HG03558 (cell line): ENCODE measurements at regions not wholly inside any gene's neighbourhood (a gene's known extent, or its start where the extent isn't known, plus 50 kb on each side); places are given as distances from the start of the nearest gene placed in this dataset.
"Not testable (repeated sequence)": the region's sequence is repeated elsewhere in the genome, so short reads cannot be mapped to it uniquely, and the experiment has no call there.

Experiments used
- ATAC-seq: cut with Tn5 transposase; IDR thresholded peaks from one replicate; pipeline ENCODE4 v1.9.1; 2021; ENCODE audit warnings: moderate number of reproducible peaks; ENCODE audit not compliant: unreplicated experiment; ENCODE audit errors: extremely low read depth

DNA sequence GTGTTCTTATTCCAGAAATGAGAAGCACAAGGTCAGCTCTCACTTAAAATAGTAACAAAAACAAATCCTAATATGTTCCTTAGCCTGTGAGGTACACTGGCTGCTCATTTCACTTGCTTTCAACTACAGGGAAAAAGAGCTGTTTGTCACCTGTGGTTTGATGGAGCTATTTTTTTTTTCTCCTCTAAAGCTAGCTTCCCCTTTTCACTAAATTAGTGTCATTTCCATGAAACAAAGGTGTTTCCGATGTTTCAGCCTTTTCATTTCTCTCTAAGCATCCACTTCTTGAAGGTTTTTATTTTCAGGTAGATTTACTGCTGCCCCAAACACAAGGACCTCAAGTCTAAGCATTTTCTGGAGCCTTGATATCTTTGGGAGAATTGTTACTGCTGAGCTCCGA is 148.6 kb downstream of the RBMX2 start:
- no peak for ATAC-seq

DNA sequence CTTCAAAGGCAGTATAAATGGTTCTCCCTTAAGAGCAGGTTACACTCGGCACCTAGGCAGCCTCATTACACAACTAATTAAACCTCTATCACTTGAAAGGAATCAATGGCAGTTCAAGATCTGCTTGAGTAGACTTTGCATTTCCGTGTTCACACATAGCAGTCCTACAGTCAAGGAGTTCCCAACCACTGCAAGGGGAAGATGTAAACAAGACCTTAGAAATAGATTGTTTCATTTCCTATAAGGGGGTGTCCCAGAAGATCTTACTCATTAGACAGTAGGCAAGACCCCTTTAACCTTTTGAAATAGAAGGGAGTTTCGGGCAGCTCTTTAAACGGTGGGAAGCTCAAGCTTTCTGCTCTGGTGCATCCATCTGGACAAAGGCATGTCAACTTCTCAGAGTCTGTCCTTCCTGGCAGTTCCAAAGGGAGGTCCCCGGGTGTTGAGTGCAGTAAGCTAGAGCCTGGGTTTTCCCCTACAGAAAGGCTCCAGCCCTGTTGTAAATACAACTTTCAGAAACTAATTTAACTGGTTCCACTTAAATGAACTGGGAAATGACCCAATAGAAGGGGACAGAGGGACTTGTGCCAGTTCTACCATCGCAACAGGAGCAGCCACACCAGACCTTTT is 150.8 kb downstream of the RBMX2 start:
- ATAC-seq = peak; percentile 47

DNA sequence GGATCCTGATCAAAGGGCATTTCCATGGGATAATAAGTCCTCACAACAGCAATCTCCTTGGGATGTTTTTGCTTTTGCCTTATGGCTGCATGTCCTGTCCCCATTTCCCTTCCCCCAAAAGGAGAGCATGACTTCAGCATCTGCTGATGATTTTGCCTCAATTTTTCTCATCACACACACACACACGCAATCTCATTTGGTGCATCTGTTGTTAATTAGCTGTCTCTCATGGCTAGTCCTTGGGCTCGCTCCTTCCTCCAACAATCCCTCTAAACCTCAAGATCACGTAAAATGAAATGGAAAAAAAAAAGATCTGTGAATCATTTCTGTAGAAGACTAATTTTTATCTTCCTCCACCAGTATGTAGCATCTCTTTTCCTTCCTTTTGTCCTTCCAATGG is 153.6 kb downstream of the RBMX2 start:
- no peak for ATAC-seq

DNA sequence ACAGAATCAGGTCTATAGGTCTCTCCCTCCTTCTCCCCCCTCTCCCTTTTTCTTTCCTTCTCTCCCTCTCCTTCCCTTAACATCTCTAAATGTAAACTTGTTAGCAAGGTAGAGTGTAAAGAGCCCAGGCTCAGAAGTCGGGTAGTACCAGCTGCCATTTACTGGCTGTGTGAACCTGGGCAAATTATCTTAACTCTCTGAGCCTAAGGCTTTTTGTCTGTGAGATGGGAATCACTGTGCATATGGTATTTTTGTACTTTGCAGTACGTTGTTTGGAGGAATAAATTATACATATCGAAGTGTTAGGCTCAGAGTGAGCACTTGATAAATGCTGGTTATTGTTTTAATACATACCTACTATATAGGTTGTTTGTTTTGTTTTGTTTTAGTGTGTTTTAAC is 154.0 kb downstream of the RBMX2 start:
- no peak for ATAC-seq

DNA sequence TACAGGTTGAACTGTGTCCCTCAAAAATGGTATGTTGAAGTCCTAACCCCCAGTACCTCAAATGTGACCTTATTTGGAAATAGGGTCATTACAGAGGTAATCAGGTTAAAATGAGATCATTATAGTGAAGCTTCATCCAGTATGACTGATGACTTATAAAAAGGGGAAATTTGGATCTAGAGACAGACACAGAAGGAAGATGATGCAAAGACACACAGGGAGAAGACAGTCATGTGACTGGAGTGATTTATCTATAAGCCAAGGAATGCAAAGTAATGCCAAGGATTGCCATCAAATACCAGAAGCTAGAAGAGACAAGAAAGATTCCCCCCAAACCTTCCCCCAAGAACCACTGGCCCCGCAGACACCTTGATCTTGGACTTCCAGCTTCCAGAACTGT is 155.2 kb downstream of the RBMX2 start:
- ATAC-seq = no peak

DNA sequence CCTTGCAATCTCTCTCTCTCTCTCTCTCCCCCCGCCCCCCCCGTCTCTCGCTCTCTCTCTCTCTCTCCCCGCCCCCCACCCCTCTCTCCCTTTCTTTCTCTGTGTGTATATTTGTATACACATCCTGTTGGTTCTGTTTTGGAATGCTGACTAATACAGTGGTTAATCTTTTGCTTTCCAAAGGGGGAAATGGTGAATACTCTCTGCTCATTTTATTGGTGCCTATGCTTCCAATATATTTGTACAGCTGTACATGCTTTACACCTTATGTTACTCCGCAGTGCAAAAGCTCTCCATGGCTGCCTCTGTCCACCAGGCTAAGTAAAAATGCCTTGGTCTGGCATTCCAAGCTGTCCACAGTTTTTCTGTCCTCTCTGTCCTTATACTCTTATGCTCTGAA is 158.8 kb downstream of the RBMX2 start:
- no peak for ATAC-seq

DNA sequence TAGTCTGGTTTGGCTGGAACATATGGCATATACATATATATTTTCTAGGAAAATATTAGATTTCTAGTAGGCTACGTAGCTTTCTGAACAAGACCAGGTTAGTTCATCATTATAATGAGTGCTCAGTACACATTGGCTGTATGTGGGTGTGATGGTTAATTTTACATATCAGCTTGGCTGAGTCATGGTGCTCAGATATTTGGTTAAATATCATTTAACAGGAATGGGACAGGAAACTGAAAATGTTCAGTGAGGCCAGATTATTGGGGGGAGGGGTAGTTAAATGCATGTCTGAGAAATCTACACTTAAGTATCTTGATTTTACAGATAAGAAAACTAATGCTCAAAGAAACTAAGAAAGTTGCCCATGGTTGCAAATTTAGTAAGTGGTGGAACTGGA is 160.1 kb downstream of the RBMX2 start:
- no peak for ATAC-seq

DNA sequence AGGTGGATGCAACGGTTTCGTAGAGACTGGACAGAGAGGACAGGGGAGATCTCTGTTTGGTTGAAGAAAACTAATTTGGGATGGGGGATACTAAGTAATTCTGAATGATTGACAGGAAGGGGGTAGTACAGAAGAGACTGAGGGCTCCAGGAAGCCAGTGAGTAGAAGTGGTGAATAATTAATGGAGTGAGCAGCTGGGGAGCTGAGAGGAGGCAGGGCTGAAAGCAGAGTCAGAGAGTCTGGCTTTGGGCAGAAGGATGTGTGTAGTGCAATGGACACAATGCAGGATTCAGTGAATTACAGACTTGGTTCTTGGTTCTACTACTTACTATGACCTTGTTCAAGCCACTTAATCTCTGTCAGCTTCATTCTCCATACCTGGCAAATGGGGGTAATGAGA is 161.7 kb downstream of the RBMX2 start:
- ATAC-seq = no peak

DNA sequence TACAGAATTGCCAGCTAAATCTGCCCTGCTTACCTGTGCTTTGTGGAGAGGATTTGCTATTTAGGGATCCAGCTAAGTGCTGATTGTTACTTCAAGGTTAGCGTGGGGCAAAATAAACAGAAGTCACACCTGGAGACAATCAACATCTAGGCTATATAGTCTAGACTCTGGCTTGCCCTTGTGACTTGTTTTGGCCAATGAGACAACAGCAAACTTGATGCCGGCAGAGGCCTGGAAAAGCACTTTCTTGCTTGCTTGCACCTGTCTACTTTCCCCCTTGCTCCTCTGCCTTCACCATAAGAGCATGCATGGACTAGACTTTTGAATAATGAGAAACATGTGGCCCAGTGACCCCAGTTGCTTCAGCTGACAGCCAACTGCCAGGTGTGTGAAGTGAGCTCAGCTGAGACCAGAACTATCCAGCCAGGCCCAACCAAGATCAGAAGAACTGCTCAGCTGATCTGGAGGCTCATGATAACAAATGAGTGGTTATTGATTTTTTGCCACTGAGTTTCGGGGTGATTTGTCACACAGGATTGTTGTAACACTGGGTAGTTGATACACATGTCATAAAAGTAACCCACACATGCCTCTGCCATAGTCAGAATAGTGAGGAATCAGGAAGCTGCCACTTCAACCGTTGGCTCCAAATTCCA is 164.4 kb downstream of the RBMX2 start:
- ATAC-seq = no peak

DNA sequence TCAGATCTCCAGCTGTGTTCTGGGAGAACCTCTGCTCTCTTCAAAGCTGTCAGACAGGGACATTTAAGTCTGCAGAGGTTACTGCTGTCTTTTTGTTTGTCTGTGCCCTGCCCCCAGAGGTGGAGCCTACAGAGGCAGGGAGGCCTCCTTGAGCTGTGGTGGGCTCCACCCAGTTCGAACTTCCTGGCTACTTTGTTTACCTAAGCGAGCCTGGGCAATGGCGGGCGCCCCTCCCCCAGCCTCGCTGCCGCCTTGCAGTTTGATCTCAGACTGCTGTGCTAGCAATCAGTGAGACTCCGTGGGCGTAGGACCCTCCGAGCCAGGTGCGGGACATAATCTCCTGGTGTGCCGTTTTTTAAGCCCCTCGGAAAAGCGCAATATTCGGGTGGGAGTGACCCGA is 171.2 kb downstream of the RBMX2 start:
- not testable (repeated sequence) for ATAC-seq
